ENCODE measurements at regions not wholly inside any gene's neighbourhood (a gene's known extent, or its start where the extent isn't known, plus 50 kb on each side); places are given as distances from the start of the nearest gene placed in this dataset.
"Not testable (repeated sequence)": the region's sequence is repeated elsewhere in the genome, so short reads cannot be mapped to it uniquely, and the experiment has no call there.

DNA sequence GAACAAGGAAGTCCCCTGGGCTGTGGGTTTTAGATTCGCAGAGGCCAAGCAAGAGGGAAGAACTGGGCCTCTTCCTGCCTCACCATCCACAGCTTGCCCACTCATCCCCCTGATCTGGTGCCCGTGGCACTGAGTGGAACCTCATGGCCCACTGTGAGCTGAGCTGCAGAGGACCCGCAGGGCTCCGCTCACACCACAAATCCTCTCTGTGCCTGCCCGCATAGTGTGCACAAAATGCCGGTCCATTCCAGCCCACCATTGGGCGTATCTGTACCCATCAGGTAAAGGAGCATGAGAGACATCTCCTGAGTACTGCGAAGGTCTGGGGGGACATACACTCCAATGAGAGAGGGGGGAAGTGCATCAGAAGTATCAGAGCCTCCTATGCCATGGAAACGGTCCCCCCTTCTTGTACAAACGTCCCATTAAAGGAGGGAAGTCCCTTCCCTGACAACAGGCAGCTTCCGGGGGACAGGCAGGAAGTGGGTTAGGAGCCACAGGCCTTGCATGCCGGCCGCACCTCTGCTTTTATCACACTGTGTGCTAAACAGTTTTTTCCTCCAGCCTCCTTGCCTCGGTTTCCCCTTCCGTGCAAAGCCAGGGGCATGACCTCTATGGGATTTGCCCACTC is 309.4 kb upstream of the DIO3 start:
- no peak for DNase-seq (ENCODE audit: low spot score)
- in situ Hi-C loops (cut with HindIII; ENCODE audit: low sequenced_read_pairs), result no loop called here

GRCh38 chr14:101252443-101253214 is 308.7 kb upstream of the DIO3 start:
- DNase-seq (ENCODE audit: low spot score), result no peak
- in situ Hi-C loops (cut with HindIII; ENCODE audit: low sequenced_read_pairs), result no loop called here

DNA sequence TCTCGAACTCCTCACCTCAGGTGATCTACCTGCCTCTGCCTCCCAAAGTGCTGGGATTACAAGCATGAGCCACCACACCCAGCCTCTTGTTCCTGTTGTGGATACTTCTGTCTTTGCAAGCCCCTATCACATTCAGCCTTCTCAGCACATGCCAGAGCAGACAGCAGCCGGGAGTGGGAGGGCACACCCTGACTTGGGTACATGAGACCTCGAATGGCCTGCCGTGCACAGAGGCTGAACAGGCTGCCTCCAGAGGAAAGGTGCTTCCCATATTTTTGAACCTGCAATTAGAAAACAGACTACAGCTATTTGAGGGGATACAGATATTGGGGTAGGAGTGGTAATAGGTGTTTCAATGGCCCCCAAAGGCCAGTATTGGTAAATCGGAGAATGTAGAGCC is 307.3 kb upstream of the DIO3 start:
- DNase-seq (ENCODE audit: low spot score), result no peak
- in situ Hi-C loops (cut with HindIII; ENCODE audit: low sequenced_read_pairs), result no loop called here

DNA sequence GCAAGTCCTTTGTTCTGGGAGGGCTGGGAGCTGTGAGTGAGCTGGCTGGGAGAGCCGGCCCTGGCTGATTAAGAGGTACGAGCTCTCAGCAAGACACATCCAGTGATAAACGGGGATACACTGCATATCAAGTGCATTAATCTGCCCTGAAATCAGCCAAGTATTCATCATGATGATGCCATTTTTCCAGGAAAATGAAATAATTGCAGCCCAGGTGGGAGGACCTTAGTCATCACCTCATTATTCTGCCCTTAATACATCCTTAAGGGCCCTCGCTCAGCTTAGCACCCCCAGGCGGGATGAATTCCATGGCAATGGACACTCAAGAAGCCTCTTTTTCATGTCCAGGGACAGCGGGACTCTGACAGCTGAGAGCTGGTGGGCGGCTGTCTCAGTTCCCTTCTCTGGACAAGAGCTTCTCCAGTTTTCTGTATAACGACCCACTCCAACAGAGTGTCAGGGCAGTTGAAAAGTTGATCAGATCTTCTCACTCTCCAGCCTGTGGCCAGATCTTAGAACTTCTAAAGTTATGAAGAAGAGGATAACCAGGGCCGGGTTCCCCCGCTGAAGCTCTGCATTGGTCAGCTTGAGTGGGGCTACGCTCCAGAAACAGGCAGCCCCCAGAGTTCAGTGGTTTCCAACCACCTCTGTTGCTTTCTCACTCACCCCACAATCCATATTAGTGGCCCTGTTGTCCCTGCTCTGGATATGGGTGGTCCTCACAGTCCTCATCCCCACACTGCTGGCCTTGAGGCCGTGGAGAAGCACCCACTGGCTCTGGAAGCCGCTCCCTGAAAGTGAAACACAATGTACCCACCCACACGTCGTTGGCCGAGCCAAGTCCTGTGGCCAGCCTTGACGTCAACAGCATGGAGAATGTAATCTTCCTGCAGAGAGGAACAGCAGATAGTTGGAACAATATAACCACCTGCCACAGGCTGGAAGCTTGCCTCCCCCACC is 306.2 kb upstream of the DIO3 start:
- in situ Hi-C loops (cut with HindIII; ENCODE audit: low sequenced_read_pairs), result no loop called here
- DNase-seq (ENCODE audit: low spot score), result no peak

DNA sequence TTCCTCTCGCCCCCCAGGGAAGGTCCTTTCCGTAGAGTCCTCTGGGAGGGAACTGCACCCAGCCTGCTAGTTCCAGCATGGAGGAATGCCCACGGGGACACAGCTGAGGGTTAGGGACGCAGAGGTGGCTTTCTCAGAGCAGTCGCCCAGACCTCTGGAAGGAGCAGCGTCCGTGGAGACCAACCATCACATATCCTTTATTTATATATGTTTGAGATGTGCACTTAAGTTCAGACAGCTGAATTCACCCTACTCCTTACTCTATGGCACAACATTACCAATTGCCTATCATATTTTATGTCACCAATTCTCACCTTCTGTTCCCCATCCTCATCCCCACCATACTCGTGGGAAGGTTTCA is 305.6 kb upstream of the DIO3 start:
- DNase-seq (ENCODE audit: low spot score), result no peak
- in situ Hi-C loops (cut with HindIII; ENCODE audit: low sequenced_read_pairs), result no loop called here

- no peak for DNase-seq (ENCODE audit: low spot score)
These were observed 305.0 kb upstream of the DIO3 start for GRCh38 chr14:101256266-101256665.

DNA sequence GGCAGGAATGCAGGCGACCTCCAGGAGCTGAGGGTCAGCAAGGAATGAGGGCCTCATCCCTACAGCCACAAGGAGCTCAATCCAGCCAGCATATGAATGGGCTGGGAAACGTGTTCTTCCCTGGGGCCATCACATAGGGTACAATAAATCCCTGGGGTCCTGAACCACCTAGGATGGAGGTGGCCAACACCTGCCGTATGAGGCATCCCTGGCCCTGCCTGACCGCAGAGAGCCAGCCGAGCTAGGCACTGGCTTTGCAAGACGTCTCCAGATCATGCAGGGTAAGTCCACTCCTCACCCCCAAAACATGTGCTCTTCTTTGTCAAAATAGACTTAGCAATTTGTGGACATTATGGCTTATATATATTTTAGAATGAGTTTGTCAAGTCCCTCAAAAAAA is 303.7 kb upstream of the DIO3 start:
- in situ Hi-C loops (cut with HindIII; ENCODE audit: low sequenced_read_pairs), result no loop called here
- no peak for DNase-seq (ENCODE audit: low spot score)

More at GRCh38 chr14:101256266-101256665, 305.0 kb upstream of the DIO3 start:
- in situ Hi-C loops (cut with HindIII; ENCODE audit: low sequenced_read_pairs), result no loop called here

GRCh38 chr14:101259748-101260147 is 301.5 kb upstream of the DIO3 start:
- in situ Hi-C loops (cut with HindIII; ENCODE audit: low sequenced_read_pairs), result no loop called here
- DNase-seq (ENCODE audit: low spot score), result no peak

- in situ Hi-C loops (cut with HindIII; ENCODE audit: low sequenced_read_pairs); DNase-seq (ENCODE audit: low spot score): not testable (repeated sequence)
These were observed 294.9 kb upstream of the DIO3 start for GRCh38 chr14:101266441-101266840.

DNA sequence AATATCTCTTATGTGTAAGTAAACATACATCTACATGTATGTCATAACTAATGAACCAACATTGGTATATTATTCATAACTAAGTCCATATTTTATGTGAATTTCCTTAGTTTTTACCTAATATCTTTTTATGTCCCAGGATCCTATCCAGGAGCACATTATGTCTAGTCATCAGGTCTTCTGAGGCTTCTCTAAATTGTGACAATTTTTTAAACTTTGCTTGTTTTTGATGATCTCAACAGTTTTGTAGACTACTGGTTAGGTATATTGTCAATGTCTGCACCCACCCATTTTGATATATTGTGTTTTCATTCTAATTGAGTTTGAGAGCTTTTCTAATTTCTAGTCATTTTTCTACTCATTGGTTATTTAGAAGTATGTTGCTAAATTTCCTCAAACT is 288.2 kb upstream of the DIO3 start:
- DNase-seq (ENCODE audit: low spot score), result no peak
- in situ Hi-C loops (cut with HindIII; ENCODE audit: low sequenced_read_pairs), result no loop called here

GRCh38 chr14:101276309-101277091 is 284.8 kb upstream of the DIO3 start:
- in situ Hi-C loops (cut with HindIII; ENCODE audit: low sequenced_read_pairs), result no loop called here
- no peak for DNase-seq (ENCODE audit: low spot score)

- no peak for DNase-seq (ENCODE audit: low spot score)
- in situ Hi-C loops (cut with HindIII; ENCODE audit: low sequenced_read_pairs), result no loop called here
These were observed 278.9 kb upstream of the DIO3 start for GRCh38 chr14:101282418-101282817.

GRCh38 chr14:101284711-101285110 is 276.6 kb upstream of the DIO3 start:
- DNase-seq (ENCODE audit: low spot score), result no peak
- in situ Hi-C loops (cut with HindIII; ENCODE audit: low sequenced_read_pairs), result no loop called here

DNA sequence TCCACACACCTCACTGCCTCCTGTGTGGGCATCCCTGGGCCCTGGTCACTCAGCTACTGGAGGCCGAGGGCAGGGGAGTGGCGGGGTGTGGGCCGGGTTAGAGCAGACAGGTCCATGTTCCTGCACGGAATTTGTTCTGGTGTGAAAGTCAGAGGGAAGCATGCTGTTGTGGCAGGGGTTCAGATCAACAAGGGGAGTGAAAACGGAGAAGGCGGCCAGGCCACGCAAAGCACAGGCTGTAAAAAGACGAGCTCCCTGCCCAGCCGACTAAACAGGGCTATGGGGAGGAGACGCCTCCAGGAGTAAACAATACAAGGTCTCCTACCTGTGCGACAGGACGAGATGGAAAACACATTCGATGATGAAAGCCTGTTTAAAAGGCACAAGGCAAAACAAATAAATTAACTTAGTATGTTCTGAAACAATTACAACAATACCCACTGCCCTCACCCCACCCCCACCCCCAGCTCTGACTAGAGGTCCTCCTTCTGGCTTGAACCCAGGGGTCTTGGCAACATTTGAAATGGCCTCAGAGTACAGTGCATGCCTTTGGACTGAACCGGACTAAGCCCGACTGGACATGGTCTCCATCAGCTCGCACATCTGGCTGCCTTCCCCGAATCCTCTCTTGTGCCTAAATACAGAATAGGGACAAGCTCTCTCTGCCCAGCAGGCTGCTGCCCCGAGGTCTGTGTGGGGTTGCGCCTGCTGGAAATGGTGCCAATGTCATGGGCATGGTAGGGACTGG is 274.9 kb upstream of the DIO3 start:
- in situ Hi-C loops (cut with HindIII; ENCODE audit: low sequenced_read_pairs), result no loop called here
- no peak for DNase-seq (ENCODE audit: low spot score)

DNA sequence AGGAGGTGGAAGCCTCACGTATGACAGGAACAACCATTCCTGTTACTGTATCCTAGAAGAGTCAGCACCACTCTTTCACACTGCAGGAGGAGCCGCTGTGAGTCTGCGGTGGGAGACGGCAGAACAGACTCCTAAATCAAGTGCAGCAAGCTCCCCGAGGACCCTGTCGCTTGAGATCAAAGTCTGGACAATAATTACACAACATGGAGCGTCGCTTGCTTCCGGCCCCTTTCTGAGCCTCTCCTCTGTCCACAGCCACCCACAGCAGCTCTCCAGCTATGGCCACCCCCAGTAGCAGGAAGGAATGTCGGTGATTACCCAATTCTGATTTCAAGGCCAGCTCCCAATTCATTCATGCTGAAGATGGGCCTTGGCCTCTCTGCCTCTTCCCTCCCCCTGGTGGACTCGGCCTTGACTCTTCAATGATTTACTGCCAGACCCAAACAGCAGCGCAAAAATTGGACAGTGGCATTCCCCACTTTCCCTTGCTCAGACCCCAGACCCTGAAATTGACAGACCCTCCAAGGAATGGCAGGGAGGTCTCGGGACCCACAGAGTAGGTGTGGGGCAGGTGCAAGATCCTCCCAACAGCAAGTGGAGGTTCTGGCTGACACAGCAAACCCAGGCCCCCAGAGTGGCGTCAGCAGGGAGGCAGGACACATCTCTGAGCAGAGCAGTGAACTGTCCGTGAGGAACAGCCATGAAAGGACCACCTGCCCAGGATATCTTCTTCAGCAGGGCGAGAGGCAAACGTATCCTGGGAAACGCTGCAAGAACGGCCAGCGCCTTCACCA is 272.7 kb upstream of the DIO3 start:
- no peak for DNase-seq (ENCODE audit: low spot score)

GRCh38 chr14:101289230-101289690 is 272.0 kb upstream of the DIO3 start:
- no peak for DNase-seq (ENCODE audit: low spot score)
- in situ Hi-C loops (cut with HindIII; ENCODE audit: low sequenced_read_pairs), result no loop called here

More for the DNA sequence above, 272.7 kb upstream of the DIO3 start:
- in situ Hi-C loops (cut with HindIII; ENCODE audit: low sequenced_read_pairs), result no loop called here

GRCh38 chr14:101289911-101290310 is 271.4 kb upstream of the DIO3 start:
- in situ Hi-C loops (cut with HindIII; ENCODE audit: low sequenced_read_pairs), result no loop called here
- no peak for DNase-seq (ENCODE audit: low spot score)

DNA sequence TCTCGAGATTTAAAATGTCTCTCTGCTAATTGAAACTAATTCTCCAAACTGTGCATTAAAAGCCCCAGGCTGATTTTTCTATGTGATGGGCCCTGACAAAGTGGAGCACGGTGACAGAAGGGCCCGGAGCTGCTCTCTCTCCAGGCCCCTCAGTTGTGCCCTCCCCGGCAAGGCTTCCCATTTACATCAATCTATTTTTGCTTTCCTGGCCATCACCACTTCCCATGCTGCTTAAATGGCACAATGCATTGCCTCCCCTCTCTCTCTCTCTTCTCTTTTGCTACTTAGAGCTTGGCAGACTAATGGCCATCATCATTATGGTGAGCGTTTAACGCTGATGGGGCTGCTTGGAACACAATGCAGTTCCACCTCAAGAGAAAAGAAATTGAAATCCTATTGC is 270.7 kb upstream of the DIO3 start:
- in situ Hi-C loops (cut with HindIII; ENCODE audit: low sequenced_read_pairs), result no loop called here
- DNase-seq (ENCODE audit: low spot score), result no peak

Measured in G401 (cell line).